ENCODE measurements at regions not wholly inside any gene's neighbourhood (a gene's known extent, or its start where the extent isn't known, plus 50 kb on each side); places are given as distances from the start of the nearest gene placed in this dataset.

DNA sequence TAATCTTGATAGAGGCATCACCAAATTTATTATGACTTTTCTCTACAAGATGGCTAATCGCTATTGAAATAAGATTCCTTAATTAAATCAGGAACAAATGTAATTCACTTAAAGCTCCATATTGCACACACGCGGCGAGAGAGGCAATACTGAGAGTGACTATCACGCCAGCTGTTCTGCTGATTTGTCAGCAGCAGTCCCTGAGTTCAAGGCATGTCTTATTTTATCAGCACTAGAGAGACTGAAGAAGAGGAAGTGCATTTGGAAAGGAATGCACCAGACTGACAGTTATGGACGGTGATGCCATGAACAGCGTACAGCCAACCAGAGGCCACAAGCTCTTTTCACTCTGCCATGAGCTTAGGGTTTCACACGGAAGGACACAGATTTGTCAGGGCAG lies 83.6 kb upstream of the SLCO3A1 start:
- no peak for TF ChIP-seq CTCF (IDR thresholded peaks at IDR 0.05 in 4 of 5, conservative IDR thresholded peaks at IDR 0.05 in 1 of 5)
- TF ChIP-seq POLR2A (IDR thresholded peaks at IDR 0.05) = no peak

All from gastrocnemius medialis (tissue), 4 donors.